Activated B cell treated with CpG ODN at 0.5 μM for 24 hours (primary cell): ENCODE measurements at regions not wholly inside any gene's neighbourhood (a gene's known extent, or its start where the extent isn't known, plus 50 kb on each side); places are given as distances from the start of the nearest gene placed in this dataset.
"Not testable (repeated sequence)": the region's sequence is repeated elsewhere in the genome, so short reads cannot be mapped to it uniquely, and the experiment has no call there.

Source experiments
- ATAC-seq: fragments of 200-7000 bp; cut with Tn5 transposase; one replicate; pipeline ENCODE4 v1.10.0; 2021; ENCODE audit warnings: low read depth, mild to moderate bottlenecking, moderate library complexity
- CTCF ChIA-PET: fragments of 350-600 bp; sonication (Branson Sonifier 250); formaldehyde crosslinking; loops from one replicate; lab custom pipeline; 2021; ENCODE audit warnings: antibody characterized with exemption; lab: Charles Lee
- POLR2A ChIA-PET: fragments of 350-600 bp; sonication (Branson Sonifier 250); formaldehyde crosslinking; loops from one replicate; lab custom pipeline; 2021; ENCODE audit warnings: antibody characterized with exemption; lab: Charles Lee
- DNase-seq: peaks from one replicate; pipeline ENCODE4 v3.0.0; 2022
- H3K27ac Mint-ChIP-seq: one replicate; pipeline ENCODE4 v1.8.0; 2020; ENCODE audit warnings: mixed read lengths
- H3K27me3 Mint-ChIP-seq: one replicate; pipeline ENCODE4 v1.8.0; 2021; ENCODE audit warnings: mixed read lengths
- H3K36me3 Mint-ChIP-seq: one replicate; pipeline ENCODE4 v1.8.0; 2021; ENCODE audit warnings: low read depth, mixed read lengths
- H3K4me1 Mint-ChIP-seq: one replicate; pipeline ENCODE4 v1.8.0; 2021; ENCODE audit warnings: mixed read lengths
- H3K4me3 Mint-ChIP-seq: one replicate; pipeline ENCODE4 v1.8.0; 2020; ENCODE audit warnings: mild to moderate bottlenecking, mixed read lengths
- H3K9me3 Mint-ChIP-seq: one replicate; pipeline ENCODE4 v1.8.0; 2020; ENCODE audit warnings: mixed read lengths
- intact Hi-C: fragments of 100-400 bp; cut with micrococcal nuclease; formaldehyde crosslinking; loops from one replicate; pipeline ENCODE4 v1.15.1; 2024

DNA sequence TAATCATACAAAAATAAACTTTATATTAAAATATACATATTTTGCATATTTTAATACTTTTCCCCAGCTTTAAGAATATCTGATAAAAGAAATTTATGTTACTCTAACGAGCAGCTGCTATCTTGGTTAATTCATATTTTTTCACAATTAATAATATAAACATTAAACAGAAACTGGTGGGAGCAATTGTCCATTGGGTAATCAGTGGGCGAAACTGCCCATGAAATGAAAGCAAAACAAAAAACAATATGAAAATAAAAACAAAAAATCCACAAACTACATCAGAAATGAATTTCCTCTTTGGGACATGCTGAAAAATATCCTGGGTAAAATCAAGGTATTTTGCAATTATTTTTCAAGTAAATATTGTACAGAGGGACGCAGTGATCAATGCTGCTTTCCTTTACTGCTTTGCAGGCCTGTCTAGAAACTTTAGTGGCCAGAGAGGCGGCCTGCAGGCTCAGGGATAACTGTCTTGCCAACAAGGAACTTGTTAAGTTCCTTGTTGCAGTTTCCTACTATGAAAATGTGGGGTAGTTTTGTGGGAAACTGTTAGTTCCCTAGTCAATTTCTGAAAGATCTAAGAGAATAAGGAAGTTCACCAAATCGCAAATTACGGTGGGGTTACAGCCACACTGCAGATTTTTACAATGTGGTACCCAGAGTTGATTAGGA is 309.0 kb upstream of the PLGLB2 start:
- H3K4me3 Mint-ChIP-seq, intact Hi-C loops, POLR2A ChIA-PET, DNase-seq, H3K27ac Mint-ChIP-seq, H3K27me3 Mint-ChIP-seq, CTCF ChIA-PET, H3K9me3 Mint-ChIP-seq, ATAC-seq, H3K4me1 Mint-ChIP-seq, H3K36me3 Mint-ChIP-seq: not testable (repeated sequence)

DNA sequence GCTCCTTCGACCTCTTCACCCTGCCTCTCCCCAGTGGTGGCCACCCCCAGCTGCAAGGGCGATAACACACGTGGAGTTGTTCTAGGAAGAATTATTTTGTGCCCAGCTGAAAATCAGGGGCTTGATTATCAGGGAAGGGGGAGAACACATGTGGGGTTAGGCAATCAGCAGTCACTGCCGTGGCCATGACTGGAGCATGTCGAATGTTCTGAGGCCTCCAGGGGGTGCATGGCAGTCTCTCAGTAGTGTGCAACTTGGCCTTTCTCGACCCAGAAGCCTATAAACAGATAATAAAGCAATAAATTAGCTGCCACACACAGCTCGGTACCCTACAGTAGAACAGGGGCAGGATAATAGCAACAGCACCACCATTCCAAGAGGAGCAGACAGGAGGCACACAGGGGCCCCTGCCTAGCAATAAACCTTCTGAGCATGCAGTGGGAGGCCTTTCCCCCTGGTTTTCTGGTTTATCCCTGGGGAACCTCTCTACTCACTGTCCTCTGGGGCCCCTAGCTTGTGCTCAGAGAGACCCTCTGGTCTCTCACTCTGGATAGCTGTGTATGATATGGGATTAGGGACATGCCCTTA is 308.2 kb upstream of the PLGLB2 start:
- intact Hi-C loops, CTCF ChIA-PET, H3K27me3 Mint-ChIP-seq, H3K9me3 Mint-ChIP-seq, H3K27ac Mint-ChIP-seq, ATAC-seq, H3K4me1 Mint-ChIP-seq, POLR2A ChIA-PET, H3K4me3 Mint-ChIP-seq, H3K36me3 Mint-ChIP-seq, DNase-seq: not testable (repeated sequence)

DNA sequence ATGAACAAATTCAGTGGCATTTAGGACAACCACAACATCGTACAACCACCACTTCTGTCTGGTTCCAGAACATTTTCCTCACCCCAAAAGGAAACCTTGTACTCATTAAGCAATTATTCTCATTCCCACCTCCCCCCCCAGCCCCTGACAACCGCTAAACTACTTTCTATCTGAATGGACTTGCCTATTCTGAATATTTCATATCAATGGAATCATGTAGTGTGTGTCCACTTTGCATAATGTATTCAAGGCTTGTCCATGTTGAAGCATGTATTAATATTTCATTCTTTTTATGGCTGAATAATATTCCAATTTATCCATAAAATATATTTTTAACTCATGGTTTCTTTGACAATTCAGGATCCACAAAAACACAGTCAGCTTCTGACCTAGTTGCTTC is 307.2 kb upstream of the PLGLB2 start:
- H3K36me3 Mint-ChIP-seq, H3K9me3 Mint-ChIP-seq, H3K27ac Mint-ChIP-seq, DNase-seq, H3K27me3 Mint-ChIP-seq, H3K4me3 Mint-ChIP-seq, intact Hi-C loops, POLR2A ChIA-PET, ATAC-seq, H3K4me1 Mint-ChIP-seq, CTCF ChIA-PET: not testable (repeated sequence)

DNA sequence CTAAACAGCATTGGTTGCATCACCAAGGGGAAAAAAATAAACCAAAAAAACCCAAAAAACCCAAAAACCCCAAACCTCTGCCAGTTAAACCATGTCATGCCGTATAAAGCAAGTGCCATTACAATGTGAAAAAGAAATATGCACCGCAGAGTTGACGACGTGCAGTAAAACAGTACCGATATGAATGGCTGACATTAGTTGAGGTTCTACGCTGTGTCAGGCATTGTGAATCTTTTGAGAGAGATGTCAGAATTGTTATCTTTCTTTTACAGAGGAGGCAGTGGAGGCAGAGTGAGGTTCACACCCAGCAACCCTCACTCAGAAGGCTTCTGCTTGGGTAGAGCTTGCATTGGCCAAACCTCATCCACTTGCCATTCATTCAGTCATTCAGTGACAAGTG is 306.5 kb upstream of the PLGLB2 start:
- H3K4me3 Mint-ChIP-seq, ATAC-seq, CTCF ChIA-PET, H3K36me3 Mint-ChIP-seq, H3K4me1 Mint-ChIP-seq, H3K27me3 Mint-ChIP-seq, H3K9me3 Mint-ChIP-seq, DNase-seq, POLR2A ChIA-PET, intact Hi-C loops, H3K27ac Mint-ChIP-seq: not testable (repeated sequence)

DNA sequence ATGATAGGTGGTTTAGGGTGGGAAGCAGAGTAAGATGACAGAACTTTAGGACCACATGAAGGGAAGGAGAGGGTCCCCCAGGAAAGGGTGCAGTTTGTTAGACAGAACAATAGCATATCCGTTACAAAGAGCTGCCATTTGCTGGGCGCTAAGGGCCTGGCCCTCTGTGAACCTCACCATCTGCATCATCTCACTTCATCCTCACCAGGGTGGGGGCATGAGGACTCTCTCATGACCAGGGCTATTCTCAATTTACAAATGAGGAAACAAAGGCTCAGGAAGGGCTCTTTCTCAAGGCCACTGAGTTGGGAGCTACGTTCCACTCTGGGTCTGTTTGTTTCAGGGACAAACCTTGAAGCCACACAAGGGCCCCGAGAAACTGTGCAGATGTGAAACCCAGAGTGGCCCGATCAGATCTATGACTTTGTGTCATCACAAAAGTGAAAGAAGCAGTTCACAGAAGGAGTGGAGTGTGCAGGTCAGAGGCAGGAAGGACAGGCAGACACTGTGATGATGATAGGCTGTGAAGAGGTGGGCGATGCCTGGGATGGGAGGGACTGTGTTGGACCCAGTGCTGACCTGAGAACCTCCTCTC is 304.8 kb upstream of the PLGLB2 start:
- H3K4me3 Mint-ChIP-seq, H3K4me1 Mint-ChIP-seq: not testable (repeated sequence)

DNA sequence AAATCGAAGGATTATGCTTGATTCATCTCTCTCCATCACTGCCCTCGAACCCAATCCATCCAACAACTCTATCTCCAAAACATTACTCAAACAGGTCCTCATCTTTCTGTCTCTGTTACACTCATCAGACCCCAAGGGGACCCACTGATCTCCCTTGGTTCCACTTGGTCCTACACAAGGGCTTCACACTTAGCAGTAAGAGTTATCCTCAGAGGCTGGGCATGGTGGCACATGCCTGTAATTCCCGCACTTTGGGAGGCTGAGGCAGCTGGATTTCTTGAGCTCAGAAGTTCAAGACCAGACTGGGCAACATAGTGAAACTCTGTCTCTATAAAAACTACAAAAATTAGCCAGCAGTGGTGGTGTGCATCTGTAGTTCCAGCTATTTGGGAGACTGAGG is 302.9 kb upstream of the PLGLB2 start:
- ATAC-seq, H3K27me3 Mint-ChIP-seq, H3K4me3 Mint-ChIP-seq, intact Hi-C loops, H3K4me1 Mint-ChIP-seq, POLR2A ChIA-PET, H3K36me3 Mint-ChIP-seq, H3K9me3 Mint-ChIP-seq, CTCF ChIA-PET, H3K27ac Mint-ChIP-seq, DNase-seq: not testable (repeated sequence)

More for the DNA sequence above, 304.8 kb upstream of the PLGLB2 start:
- CTCF ChIA-PET, DNase-seq, H3K36me3 Mint-ChIP-seq, intact Hi-C loops, H3K27ac Mint-ChIP-seq, POLR2A ChIA-PET, H3K27me3 Mint-ChIP-seq, H3K9me3 Mint-ChIP-seq: not testable (repeated sequence)
- peak; percentile 25 for ATAC-seq

DNA sequence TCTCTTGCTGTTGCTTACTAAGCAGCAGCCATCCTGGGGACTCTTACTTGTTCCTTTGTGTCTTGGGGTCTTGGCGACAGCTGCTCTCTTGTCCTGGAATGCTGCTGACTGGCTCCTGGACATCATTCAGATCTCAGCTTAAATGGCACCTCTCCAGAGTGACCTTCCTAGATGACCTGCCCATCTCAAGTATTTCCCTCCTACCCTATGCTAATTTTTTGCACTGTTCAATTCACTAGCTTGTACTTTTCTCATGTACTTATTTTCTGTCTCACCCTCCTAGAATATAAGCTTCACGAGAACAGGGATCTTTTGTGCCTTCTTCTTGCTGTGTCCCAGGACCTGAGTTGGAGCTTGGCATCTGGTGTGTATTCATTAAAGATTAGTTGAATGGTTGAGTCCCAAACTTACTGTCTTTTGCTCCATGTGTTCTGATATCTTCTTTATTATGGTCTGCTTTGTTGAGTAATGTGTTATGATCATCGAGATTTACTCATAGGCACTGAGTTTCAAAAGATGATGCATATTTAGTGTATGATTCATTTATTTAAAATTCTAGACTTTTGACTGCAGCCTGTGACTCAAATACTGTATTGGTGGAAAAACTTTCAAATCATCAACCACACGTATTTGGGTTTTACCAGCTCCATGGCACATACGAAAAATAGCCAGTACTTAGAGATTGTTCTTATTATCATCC is 302.1 kb upstream of the PLGLB2 start:
- H3K9me3 Mint-ChIP-seq, DNase-seq, H3K27me3 Mint-ChIP-seq, POLR2A ChIA-PET, H3K4me3 Mint-ChIP-seq, CTCF ChIA-PET, H3K36me3 Mint-ChIP-seq, H3K27ac Mint-ChIP-seq, H3K4me1 Mint-ChIP-seq, intact Hi-C loops: not testable (repeated sequence)
- ATAC-seq = peak; percentile 25

DNA sequence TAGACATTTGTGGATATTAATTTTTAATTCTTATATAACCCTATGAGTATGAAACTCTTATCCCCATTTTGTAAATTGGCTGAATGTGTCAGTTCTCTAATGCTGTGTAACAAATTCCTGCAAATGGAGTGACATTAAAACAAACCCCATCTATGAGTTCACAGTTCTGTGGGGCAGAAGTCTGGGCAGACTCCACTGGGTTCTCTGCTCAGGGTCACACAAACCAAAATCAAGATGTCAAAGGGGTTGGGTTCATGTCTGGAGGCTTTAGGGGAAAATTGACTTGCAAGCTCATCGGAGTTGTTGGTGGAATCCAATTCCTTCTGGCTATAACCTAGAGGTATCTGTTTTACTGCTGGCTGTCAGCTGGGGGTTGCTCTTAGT is 301.6 kb upstream of the PLGLB2 start:
- intact Hi-C loops, POLR2A ChIA-PET, H3K36me3 Mint-ChIP-seq, H3K27me3 Mint-ChIP-seq, H3K4me1 Mint-ChIP-seq, ATAC-seq, H3K9me3 Mint-ChIP-seq, H3K27ac Mint-ChIP-seq, CTCF ChIA-PET, H3K4me3 Mint-ChIP-seq, DNase-seq: not testable (repeated sequence)

DNA sequence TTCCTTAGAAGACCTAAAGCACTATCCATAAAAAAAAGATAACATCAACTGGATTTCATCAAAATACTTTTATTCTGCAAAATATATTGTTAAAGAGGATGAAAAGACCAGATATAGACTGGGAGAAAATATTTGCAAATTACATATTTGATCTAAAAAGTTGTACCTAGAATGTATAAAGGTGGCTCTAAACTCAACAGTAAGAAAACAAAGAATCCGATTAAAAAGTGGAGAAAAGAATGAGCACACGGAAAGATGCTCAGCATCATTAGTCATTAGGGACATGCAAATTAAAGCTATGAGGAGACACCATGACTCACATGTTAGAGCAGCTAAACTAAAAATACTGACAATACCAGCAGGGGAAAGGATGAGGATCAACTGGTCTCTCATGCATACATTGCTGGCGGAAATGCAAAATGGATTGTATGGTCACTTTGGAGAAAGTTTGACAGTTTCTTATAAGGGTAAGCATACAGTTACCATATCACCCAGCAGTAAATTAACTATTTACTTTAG is 298.4 kb upstream of the PLGLB2 start:
- H3K9me3 Mint-ChIP-seq, H3K36me3 Mint-ChIP-seq, H3K4me1 Mint-ChIP-seq, H3K4me3 Mint-ChIP-seq, POLR2A ChIA-PET, DNase-seq, H3K27ac Mint-ChIP-seq, CTCF ChIA-PET, intact Hi-C loops, H3K27me3 Mint-ChIP-seq: not testable (repeated sequence)
- ATAC-seq = peak; percentile 65

DNA sequence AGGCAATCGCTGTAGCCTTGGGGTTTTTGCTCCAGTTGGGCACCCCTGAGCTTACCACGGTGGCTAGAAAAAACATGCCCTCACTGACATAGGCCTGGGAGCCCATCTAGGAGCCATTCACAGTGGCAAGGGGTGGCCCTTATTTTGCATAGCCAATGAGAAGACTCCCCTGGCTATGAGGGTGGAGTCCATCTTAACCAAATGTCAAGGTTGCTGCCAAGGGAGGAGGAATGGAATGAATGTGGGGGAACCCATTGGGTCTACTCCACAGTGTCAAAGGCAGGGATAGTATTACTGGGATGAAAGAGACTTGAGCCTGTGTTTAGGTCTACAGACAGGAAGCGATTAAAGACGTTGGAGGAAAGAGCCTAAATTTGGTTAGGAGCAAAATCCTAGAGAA is 295.7 kb upstream of the PLGLB2 start:
- not testable (repeated sequence) for H3K4me1 Mint-ChIP-seq

DNA sequence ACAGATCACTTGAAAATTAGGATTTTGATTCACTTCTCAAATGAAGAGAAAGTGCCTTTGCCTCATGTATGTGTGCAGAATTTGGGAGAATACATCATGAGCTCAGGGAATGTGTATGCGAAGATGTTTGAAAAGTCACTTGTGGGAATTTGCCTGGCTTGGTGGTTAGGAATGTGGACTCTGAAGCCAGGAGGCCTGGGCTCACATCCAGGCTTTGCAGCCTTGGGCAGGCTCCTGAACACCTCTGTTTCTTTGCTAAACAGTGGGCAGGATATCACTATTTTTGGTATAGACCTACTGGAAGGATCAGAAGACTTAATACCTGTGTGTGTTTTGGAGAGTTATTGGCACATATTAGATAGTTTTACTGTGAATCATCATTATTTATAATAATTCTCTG is 295.0 kb upstream of the PLGLB2 start:
- H3K27ac Mint-ChIP-seq, H3K36me3 Mint-ChIP-seq, CTCF ChIA-PET, H3K9me3 Mint-ChIP-seq, H3K4me1 Mint-ChIP-seq, intact Hi-C loops, POLR2A ChIA-PET, H3K27me3 Mint-ChIP-seq, H3K4me3 Mint-ChIP-seq, ATAC-seq, DNase-seq: not testable (repeated sequence)

More for the DNA sequence above, 295.7 kb upstream of the PLGLB2 start:
- intact Hi-C loops, ATAC-seq, H3K36me3 Mint-ChIP-seq, CTCF ChIA-PET, H3K27me3 Mint-ChIP-seq, H3K9me3 Mint-ChIP-seq, H3K4me3 Mint-ChIP-seq, H3K27ac Mint-ChIP-seq, POLR2A ChIA-PET, DNase-seq: not testable (repeated sequence)

DNA sequence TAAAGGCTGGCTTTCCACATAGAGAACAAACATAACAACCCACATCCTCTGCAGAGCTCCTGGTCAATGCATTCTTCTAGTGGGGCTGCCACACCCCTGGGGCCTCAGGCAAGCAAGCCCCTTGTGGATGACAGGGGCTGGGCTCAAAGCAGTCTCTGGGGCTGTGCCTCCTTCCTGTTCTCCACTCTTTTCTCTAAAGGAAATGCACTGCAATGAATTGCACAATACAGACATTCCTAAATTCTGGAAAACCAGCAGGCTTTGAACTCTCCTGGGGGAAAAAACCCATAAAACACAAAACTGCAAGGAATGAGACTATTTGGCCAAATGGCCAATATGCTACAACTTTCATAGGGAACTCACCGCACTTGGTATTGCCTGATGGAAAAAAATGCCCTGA is 293.9 kb upstream of the PLGLB2 start:
- H3K4me1 Mint-ChIP-seq, H3K9me3 Mint-ChIP-seq, H3K4me3 Mint-ChIP-seq, intact Hi-C loops, H3K36me3 Mint-ChIP-seq, ATAC-seq, H3K27ac Mint-ChIP-seq, CTCF ChIA-PET, POLR2A ChIA-PET, DNase-seq, H3K27me3 Mint-ChIP-seq: not testable (repeated sequence)
